ENCODE measurements at regions not wholly inside any gene's neighbourhood (a gene's known extent, or its start where the extent isn't known, plus 50 kb on each side); places are given as distances from the start of the nearest gene placed in this dataset.

DNA sequence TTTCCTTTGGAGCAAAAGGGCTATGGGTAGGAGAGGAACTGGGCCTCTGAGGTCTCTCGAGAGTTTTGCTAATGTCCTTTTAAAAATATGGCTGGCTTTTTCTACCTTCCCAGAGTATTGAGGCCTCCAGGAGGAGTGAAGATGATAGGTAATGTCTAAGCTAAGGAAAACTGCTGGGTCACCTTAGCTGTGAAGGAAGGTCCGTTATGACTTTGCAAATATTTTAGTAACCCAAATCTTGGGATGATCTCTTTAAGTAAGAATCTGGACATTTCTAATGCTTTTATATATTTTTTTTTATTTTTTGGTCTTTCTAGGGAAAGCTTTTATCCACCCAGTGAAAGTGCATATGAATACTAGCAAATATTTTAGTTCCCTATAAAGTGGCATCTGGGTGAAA is 60.9 kb upstream of the SYN3 start:
- DNase-seq (ENCODE audit: insufficient read length, low spot score) (no peak), FAIRE-seq (no peak)
- no peak for TF ChIP-seq CTCF (IDR thresholded peaks at IDR 0.05; ENCODE audit: insufficient read depth, missing control alignments)

GRCh38 chr22:33117821-33118220 is 59.6 kb upstream of the SYN3 start:
- no peak for TF ChIP-seq CTCF (IDR thresholded peaks at IDR 0.05; ENCODE audit: insufficient read depth, missing control alignments)
- FAIRE-seq (no peak), DNase-seq (ENCODE audit: insufficient read length, low spot score) (no peak)

DNA sequence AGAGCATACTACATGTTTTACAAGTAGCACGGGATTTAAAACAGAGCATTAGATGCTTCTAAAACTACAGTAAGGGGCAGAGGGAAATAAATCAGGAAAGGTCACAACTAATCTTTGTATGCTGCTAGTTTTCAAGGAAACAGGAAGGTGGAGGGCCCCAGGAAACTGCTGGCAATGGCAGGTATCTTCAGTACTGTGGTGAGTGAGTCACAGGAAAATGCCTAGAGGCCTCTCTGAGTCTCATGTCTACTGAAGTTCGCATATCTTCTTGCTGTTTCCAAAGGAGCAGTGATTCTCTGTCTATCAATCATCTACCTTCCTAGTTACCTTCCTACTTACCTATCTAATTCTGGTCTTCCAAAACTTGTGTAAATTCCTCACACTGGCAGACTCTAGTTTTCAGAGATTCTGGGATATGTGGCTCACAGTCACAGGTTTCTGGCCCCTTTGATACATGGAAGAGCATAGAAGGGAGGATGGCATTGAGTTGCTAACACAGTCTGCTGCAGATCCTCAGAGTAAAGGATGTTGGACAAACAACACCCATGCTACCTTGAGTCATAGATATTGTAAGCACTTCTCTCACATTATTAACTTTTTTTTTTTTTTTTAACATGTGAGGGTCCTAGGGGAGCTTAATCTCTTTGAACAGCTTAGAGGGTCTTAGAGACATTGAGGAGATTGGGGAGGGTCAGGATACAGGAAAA is 58.8 kb upstream of the SYN3 start:
- FAIRE-seq: no peak
- DNase-seq (ENCODE audit: insufficient read length, low spot score): no peak
- TF ChIP-seq CTCF (IDR thresholded peaks at IDR 0.05; ENCODE audit: insufficient read depth, missing control alignments): no peak

DNA sequence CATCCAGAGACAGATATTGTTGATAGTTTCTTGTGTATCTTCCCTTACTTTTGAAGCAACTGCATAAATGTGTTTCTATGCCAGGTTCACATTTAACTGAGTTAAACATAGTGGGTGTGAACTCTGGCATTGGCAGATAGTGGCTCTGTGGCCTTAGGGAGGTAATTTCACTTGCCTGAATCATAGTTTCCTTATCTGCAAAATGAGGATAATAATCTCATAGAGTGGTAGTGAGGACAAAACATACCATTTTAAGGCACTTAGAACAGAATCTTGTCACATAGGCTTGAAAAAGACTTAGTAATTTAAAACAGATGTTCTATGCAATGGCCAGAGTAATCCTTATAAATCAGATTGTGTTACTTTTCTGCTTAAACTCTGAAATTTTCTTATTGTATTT is 56.4 kb upstream of the SYN3 start:
- FAIRE-seq: no peak
- TF ChIP-seq CTCF (IDR thresholded peaks at IDR 0.05; ENCODE audit: insufficient read depth, missing control alignments): no peak

GRCh38 chr22:33112580-33112979 is 54.4 kb upstream of the SYN3 start:
- TF ChIP-seq CTCF (IDR thresholded peaks at IDR 0.05; ENCODE audit: insufficient read depth, missing control alignments): no peak
- no peak for DNase-seq (ENCODE audit: insufficient read length, low spot score)
- no peak for FAIRE-seq

More for the DNA sequence above, 56.4 kb upstream of the SYN3 start:
- no peak for DNase-seq (ENCODE audit: insufficient read length, low spot score)

DNA sequence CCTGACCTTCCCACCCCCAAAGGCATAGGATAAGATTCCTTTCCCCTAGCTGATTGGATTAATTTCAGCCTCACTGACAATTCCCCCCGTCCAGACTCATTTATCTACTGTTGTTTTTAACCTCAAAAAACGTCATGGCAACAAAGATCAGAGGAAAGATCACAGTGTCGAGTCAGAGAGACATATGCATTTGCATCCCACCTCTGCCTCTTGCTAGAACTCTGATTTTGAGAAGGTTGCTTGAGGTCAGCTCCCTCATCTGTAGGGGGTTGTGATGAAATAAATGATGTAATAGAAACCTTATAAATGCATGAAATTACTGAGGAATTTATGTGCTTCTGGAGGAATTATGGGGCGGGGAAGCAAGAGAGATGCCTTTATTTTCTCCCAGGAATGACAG is 53.3 kb upstream of the SYN3 start:
- no peak for DNase-seq (ENCODE audit: insufficient read length, low spot score)
- FAIRE-seq: no peak
- TF ChIP-seq CTCF (IDR thresholded peaks at IDR 0.05; ENCODE audit: insufficient read depth, missing control alignments): no peak

DNA sequence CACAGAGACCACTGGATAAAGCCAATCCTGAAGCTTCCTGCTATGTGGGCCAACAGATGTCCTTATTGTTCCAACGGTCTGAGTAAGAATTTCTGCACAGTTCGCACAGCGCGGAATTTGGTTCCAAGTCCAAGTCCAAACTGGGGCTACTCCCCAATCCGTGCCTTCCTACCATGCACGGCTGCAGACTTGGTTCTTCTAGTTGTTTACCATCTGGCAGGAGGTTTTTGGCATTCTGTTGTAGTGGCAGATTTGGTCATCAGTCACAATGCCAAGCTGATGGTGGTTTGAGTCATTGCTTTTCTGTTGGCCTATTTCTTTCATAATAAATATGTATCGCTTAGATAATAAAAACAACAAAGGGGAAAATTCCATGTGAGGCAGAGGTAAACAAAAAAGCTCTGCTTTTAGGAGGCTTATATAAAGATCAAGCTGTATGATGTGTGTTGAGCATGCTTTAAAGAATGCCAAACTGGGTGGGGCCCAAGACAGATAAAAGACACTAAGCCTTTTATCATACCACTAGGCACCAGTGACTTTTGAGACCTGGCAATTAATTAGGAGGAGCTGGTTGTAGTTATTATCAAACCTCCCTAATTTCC is 52.5 kb upstream of the SYN3 start:
- FAIRE-seq (no peak), DNase-seq (ENCODE audit: insufficient read length, low spot score) (no peak)
- no peak for TF ChIP-seq CTCF (IDR thresholded peaks at IDR 0.05; ENCODE audit: insufficient read depth, missing control alignments)

Measured in D721Med (cell line).